ENCODE measurements at regions not wholly inside any gene's neighbourhood (a gene's known extent, or its start where the extent isn't known, plus 50 kb on each side); places are given as distances from the start of the nearest gene placed in this dataset.

DNA sequence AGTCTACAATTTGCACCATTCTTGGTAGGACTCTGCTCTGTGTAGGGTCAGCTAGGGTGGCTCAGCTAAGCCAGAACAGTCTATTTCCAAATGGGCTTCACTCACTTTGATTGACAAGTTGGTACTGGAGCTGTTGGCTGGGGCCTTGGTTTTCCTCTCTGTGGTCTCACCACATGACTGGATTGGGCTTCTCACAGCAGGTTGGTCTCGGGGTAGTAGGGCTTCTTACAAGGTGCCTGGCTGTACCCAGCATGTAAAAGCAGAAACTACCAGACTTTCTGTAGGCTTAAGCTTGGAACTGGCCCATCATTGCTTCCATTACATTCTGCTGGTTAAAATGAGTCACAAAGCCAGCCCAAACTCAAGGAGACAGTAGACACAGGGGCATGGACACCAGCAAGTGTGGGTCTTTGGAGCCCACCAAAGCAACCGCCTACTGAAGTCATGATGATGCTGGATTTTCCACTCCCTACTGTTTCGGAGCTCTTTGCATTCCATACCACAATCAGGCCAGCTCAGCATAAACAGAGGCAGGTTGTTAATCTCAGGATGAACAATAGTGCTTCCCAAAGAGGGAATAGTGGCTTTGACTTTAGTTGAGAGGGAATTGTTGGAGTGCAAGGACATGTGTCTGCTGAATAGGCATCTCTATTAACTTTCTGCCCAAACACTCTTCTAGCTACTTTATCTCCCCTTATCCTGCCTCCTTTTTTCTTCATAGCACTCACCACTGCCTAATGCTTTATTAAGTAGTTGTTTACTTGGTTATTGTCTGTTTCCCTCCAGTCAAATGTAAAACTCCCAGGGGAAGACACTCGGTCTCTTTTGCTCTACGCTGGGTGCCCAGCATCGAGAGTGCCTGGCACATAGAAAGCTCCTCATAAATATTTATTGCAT, 78.0 kb upstream of the RARB start:
- no peaks in the 10 kb centered on the region for H3K27me3 ChIP-seq
- no peak for TF ChIP-seq POLR2A (IDR thresholded peaks at IDR 0.05)
- no peak for TF ChIP-seq CTCF (IDR thresholded peaks at IDR 0.05)
- intact Hi-C loops (cut with DNase I; ENCODE audit: low total_unique reads): no loop called here
- WGBS, 2 donors: 81 to 89% methylated on average over 6 of the region's 6 CpGs
- H3K27ac ChIP-seq: no peak overlapping the region
- no peaks in the 10 kb centered on the region for H3K9me3 ChIP-seq
- H3K4me1 ChIP-seq: no peaks in the 10 kb centered on the region
- no peak for DNase-seq
- H3K36me3 ChIP-seq (ENCODE audit: low read depth, missing control alignments): no peaks in the 10 kb centered on the region
- no peak overlapping the region for H3K4me3 ChIP-seq

DNA sequence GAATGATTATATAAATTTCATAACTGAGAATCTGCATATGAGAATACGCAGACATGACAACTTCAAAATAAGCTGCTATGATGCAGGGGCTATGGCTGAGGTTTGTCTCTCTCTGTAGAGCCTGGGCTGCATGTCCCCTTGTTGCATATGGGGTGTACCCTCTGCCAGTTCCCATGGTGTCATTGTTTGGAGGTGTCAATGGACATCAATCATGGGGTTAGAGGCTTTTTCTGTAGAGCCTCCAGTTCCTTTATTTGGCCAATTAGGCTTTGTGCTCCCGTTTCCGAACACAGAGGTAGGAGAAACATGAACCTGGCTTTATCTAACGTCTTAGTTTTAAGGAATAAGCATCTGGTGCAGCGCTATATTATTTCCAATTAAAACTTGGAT, 77.3 kb upstream of the RARB start:
- DNase-seq: no peak
- Histone ChIP-seq H3K36me3 (ENCODE audit: low read depth, missing control alignments) (no peaks in the 10 kb centered on the region), H3K27me3 (no peaks in the 10 kb centered on the region), H3K4me3 (no peak overlapping the region), H3K9me3 (no peaks in the 10 kb centered on the region), H3K4me1 (no peaks in the 10 kb centered on the region), H3K27ac (no peak overlapping the region)
- WGBS, 2 donors: 75 to 93% methylated on average over 5 of the region's 5 CpGs
- intact Hi-C loops (cut with DNase I; ENCODE audit: low total_unique reads): no loop called here
- no peak for TF ChIP-seq POLR2A (IDR thresholded peaks at IDR 0.05)
- TF ChIP-seq CTCF (IDR thresholded peaks at IDR 0.05): no peak

- no peak for DNase-seq
- TF ChIP-seq POLR2A (IDR thresholded peaks at IDR 0.05): no peak
- TF ChIP-seq CTCF (IDR thresholded peaks at IDR 0.05): no peak
Measured at GRCh38 chr3:25354071-25354470, 74.0 kb upstream of the RARB start.

DNA sequence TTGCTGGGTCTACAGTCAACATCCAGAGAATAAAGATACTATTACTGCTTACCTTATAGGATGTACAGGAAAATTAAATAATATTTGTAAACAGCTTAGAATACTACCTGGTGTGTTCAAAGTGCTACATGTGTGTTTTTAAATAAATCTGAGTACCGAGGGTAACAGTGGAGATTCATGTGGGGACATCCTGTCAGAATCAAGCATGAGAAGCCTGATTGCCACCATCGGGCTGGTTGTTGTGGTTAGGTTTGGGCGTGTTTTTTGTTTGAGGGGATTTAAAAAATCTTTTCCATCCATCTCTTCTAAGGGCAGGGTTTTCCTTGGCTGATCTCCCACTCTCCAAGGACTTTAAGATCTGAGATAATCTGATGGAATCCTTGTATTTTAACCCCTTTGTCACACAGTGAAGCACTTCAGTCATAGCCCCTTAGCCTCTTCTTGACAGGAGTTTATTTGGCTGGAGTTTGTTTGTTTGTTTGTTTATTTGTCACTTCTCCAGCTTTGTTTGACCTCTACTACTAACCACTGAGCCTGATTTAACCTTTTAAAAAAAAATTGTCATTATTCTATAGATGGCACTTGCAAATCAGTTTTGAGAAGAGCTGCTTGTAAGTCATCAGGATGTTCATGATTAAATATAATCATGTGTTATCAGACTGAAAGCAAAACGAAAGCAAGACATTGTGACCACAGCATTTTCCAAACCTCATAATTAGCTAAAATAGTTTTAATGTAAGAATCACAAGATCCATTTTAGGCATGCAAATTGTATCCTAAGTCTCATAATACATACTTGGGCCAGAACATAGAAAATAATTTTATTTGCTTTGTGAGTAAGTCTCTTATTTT, 72.8 kb upstream of the RARB start:
- TF ChIP-seq CTCF (IDR thresholded peaks at IDR 0.05): no peak
- TF ChIP-seq POLR2A (IDR thresholded peaks at IDR 0.05): no peak
- no peaks in the 10 kb centered on the region for H3K27me3 ChIP-seq
- no peaks in the 10 kb centered on the region for H3K9me3 ChIP-seq
- H3K4me1 ChIP-seq: no peaks in the 10 kb centered on the region
- no peak overlapping the region for H3K27ac ChIP-seq
- H3K4me3 ChIP-seq: no peak overlapping the region
- WGBS, 2 donors: 56 to 64% methylated on average over 4 of the region's 4 CpGs
- intact Hi-C loops (cut with DNase I; ENCODE audit: low total_unique reads): no loop called here
- no peak for DNase-seq
- H3K36me3 ChIP-seq (ENCODE audit: low read depth, missing control alignments): no peaks in the 10 kb centered on the region

More at GRCh38 chr3:25354071-25354470, 74.0 kb upstream of the RARB start:
- H3K27me3 ChIP-seq: no peaks in the 10 kb centered on the region
- 63 to 67% methylated on average over 3 of the region's 3 CpGs for WGBS, 2 donors
- intact Hi-C loops (cut with DNase I; ENCODE audit: low total_unique reads): no loop called here
- H3K27ac ChIP-seq: no peak overlapping the region
- no peaks in the 10 kb centered on the region for H3K36me3 ChIP-seq (ENCODE audit: low read depth, missing control alignments)
- no peaks in the 10 kb centered on the region for H3K9me3 ChIP-seq
- H3K4me3 ChIP-seq: no peak overlapping the region
- no peaks in the 10 kb centered on the region for H3K4me1 ChIP-seq

Measured in testis (tissue), 2 donors.